BLaER1 treated with 17β-estradiol and CSF1 and Interleukin-3, amounts not matched to agents 10 nM and 100 nM (cell line): ENCODE measurements at regions not wholly inside any gene's neighbourhood (a gene's known extent, or its start where the extent isn't known, plus 50 kb on each side); places are given as distances from the start of the nearest gene placed in this dataset.

Experiments
- H3K27ac ChIP-seq, 11 experiments: shearing (Covaris generic); formaldehyde crosslinking; 2 replicates each; pipeline ENCODE4 v1.8.1; 2022
- H3K27me3 ChIP-seq, 11 experiments: shearing (Covaris generic); formaldehyde crosslinking; 2 replicates each; pipeline ENCODE4 v1.8.1; 2022
- H3K36me3 ChIP-seq, 11 experiments: shearing (Covaris generic); formaldehyde crosslinking; 2 replicates each; pipeline ENCODE4 v1.8.1; 2022
- H3K4me1 ChIP-seq, 10 experiments: shearing (Covaris generic); formaldehyde crosslinking; 2 replicates each; pipeline ENCODE4 v1.8.1; 2022
- H3K4me2 ChIP-seq, 11 experiments: shearing (Covaris generic); formaldehyde crosslinking; 2 replicates each; pipeline ENCODE4 v1.8.1; 2022
- H3K4me3 ChIP-seq, 10 experiments: shearing (Covaris generic); formaldehyde crosslinking; 2 replicates each; pipeline ENCODE4 v1.8.1; 2022
- H3K9ac ChIP-seq, 11 experiments: shearing (Covaris generic); formaldehyde crosslinking; 2 replicates each; pipeline ENCODE4 v1.8.1; 2022
- H3K9me3 ChIP-seq, 11 experiments: shearing (Covaris generic); formaldehyde crosslinking; replicated peaks in 1 of 11; 2 replicates each; pipeline ENCODE4 v1.8.1; 2022
- H4K20me1 ChIP-seq, 11 experiments: shearing (Covaris generic); formaldehyde crosslinking; 2 replicates each; pipeline ENCODE4 v1.8.1; 2022
- Cebpa-rat ChIP-seq, 11 experiments: shearing (Covaris generic); IDR thresholded peaks; 2 replicates each; pipeline ENCODE4 v1.8.1; 2022

- no peak overlapping the region for H3K9ac ChIP-seq
- H3K4me1 ChIP-seq, result peaks cover 0 to 21% (median 16%) of the 10 kb centered on the region in 10 experiments; a peak in 13 of 20 replicates
- H3K4me2 ChIP-seq, result no peak overlapping the region
Measured at GRCh38 chr1:29653886-29654450, 417.6 kb downstream of the PTPRU start.

GRCh38 chr1:29653034-29653810 is 416.9 kb downstream of the PTPRU start:
- H3K4me2 ChIP-seq, result no peak overlapping the region
- H4K20me1 ChIP-seq, result 0 out of 22 replicates have a peak, but pooled peaks cover 0 to 5% (median 0%) of the 10 kb centered on the region in 11 experiments
- peaks cover 0 to 21% (median 16%) of the 10 kb centered on the region in 10 experiments; a peak in 13 of 20 replicates for H3K4me1 ChIP-seq
- H3K9me3 ChIP-seq, result peaks cover 0 to 7% (median 0%) of the 10 kb centered on the region in 11 experiments; a peak in 2 of 22 replicates
- no peak overlapping the region for H3K27ac ChIP-seq
- H3K27me3 ChIP-seq, result no peaks in the 10 kb centered on the region
- no peaks in the 10 kb centered on the region for H3K36me3 ChIP-seq
- no peak overlapping the region for H3K4me3 ChIP-seq
- TF ChIP-seq Cebpa-rat (IDR thresholded peaks at IDR 0.05), result no peak
- H3K9ac ChIP-seq, result no peak overlapping the region

More at GRCh38 chr1:29653886-29654450, 417.6 kb downstream of the PTPRU start:
- 0 out of 22 replicates have a peak, but pooled peaks cover 0 to 5% (median 0%) of the 10 kb centered on the region in 11 experiments for H4K20me1 ChIP-seq
- H3K27me3 ChIP-seq, result no peaks in the 10 kb centered on the region
- no peak for TF ChIP-seq Cebpa-rat (IDR thresholded peaks at IDR 0.05)
- H3K27ac ChIP-seq, result no peak overlapping the region
- peaks cover 0 to 10% (median 0%) of the 10 kb centered on the region in 11 experiments; a peak in 7 of 22 replicates for H3K9me3 ChIP-seq
- no peak overlapping the region for H3K4me3 ChIP-seq
- H3K36me3 ChIP-seq, result no peaks in the 10 kb centered on the region

GRCh38 chr1:29651684-29652665 is 415.7 kb downstream of the PTPRU start:
- Histone ChIP-seq H3K4me1 (peaks cover 0 to 21% (median 16%) of the 10 kb centered on the region in 10 experiments; a peak in 13 of 20 replicates), H3K9ac (no peak overlapping the region), H3K4me3 (no peak overlapping the region), H3K27ac (no peak overlapping the region), H3K9me3 (peaks cover 0 to 7% (median 0%) of the 10 kb centered on the region in 11 experiments; a peak in 2 of 22 replicates), H4K20me1 (0 out of 22 replicates have a peak, but pooled peaks cover 0 to 5% (median 0%) of the 10 kb centered on the region in 11 experiments), H3K4me2 (no peak overlapping the region; a peak in 1 of 22 replicates), H3K36me3 (no peaks in the 10 kb centered on the region), H3K27me3 (no peaks in the 10 kb centered on the region)
- TF ChIP-seq Cebpa-rat (IDR thresholded peaks at IDR 0.05), result no peak

- no peaks in the 10 kb centered on the region for H3K27me3 ChIP-seq
- no peak overlapping the region for H3K27ac ChIP-seq
- 0 out of 22 replicates have a peak, but pooled peaks cover 0 to 5% (median 0%) of the 10 kb centered on the region in 11 experiments for H4K20me1 ChIP-seq
- H3K4me2 ChIP-seq, result peak overlapping the region in 7 of 11 experiments; percentile 41 to 70 (median 59); a peak in 12 of 22 replicates
- peaks cover 0 to 7% (median 0%) of the 10 kb centered on the region in 11 experiments; a peak in 2 of 22 replicates for H3K9me3 ChIP-seq
- no peak overlapping the region for H3K4me3 ChIP-seq
- peaks cover 0 to 24% (median 16%) of the 10 kb centered on the region in 10 experiments; a peak in 13 of 20 replicates for H3K4me1 ChIP-seq
- H3K9ac ChIP-seq, result no peak overlapping the region
- no peak for TF ChIP-seq Cebpa-rat (IDR thresholded peaks at IDR 0.05)
- H3K36me3 ChIP-seq, result no peaks in the 10 kb centered on the region
Measured at GRCh38 chr1:29651246-29651645, 414.9 kb downstream of the PTPRU start.

- H3K4me3 ChIP-seq, result no peak overlapping the region
- TF ChIP-seq Cebpa-rat (IDR thresholded peaks at IDR 0.05), result no peak
- H3K4me1 ChIP-seq, result peaks cover 0 to 30% (median 20%) of the 10 kb centered on the region in 10 experiments; a peak in 15 of 20 replicates
- H3K36me3 ChIP-seq, result no peaks in the 10 kb centered on the region
- H3K9ac ChIP-seq, result no peak overlapping the region
- H3K9me3 ChIP-seq, result peaks cover 0 to 7% (median 0%) of the 10 kb centered on the region in 11 experiments; a peak in 2 of 22 replicates
- H3K27ac ChIP-seq, result 0 out of 22 replicates have a peak overlapping the region, but pooled peaks of 1 of the 11 experiments have one; percentile 9
- 0 out of 22 replicates have a peak, but pooled peaks cover 0 to 5% (median 0%) of the 10 kb centered on the region in 11 experiments for H4K20me1 ChIP-seq
- H3K4me2 ChIP-seq, result peak overlapping the region in 8 of 11 experiments; percentile 15 to 70 (median 58); a peak in 15 of 22 replicates
- no peaks in the 10 kb centered on the region for H3K27me3 ChIP-seq
Measured at GRCh38 chr1:29650476-29650875, 414.2 kb downstream of the PTPRU start.

- H3K4me1 ChIP-seq, result peaks cover 0 to 35% (median 25%) of the 10 kb centered on the region in 10 experiments; a peak in 16 of 20 replicates
- H3K9me3 ChIP-seq, result peaks cover 0 to 6% (median 0%) of the 10 kb centered on the region in 11 experiments; a peak in 1 of 22 replicates
- TF ChIP-seq Cebpa-rat (IDR thresholded peaks at IDR 0.05), result no peak
- H3K36me3 ChIP-seq, result no peaks in the 10 kb centered on the region
- H3K4me3 ChIP-seq, result no peak overlapping the region
- no peaks in the 10 kb centered on the region for H3K27me3 ChIP-seq
- H3K4me2 ChIP-seq, result peak overlapping the region in 8 of 11 experiments; percentile 15 to 70 (median 58); a peak in 14 of 22 replicates
- no peak overlapping the region for H3K27ac ChIP-seq
- 0 out of 22 replicates have a peak, but pooled peaks cover 0 to 5% (median 0%) of the 10 kb centered on the region in 11 experiments for H4K20me1 ChIP-seq
- no peak overlapping the region for H3K9ac ChIP-seq
Measured at GRCh38 chr1:29650041-29650400, 413.7 kb downstream of the PTPRU start.

- H3K9ac ChIP-seq, result no peak overlapping the region
- H3K4me2 ChIP-seq, result peak overlapping the region in 6 of 11 experiments; percentile 41 to 70 (median 60); a peak in 10 of 22 replicates
- H3K36me3 ChIP-seq, result no peaks in the 10 kb centered on the region
- H3K4me3 ChIP-seq, result no peak overlapping the region
- H4K20me1 ChIP-seq, result 0 out of 22 replicates have a peak, but pooled peaks cover 0 to 5% (median 0%) of the 10 kb centered on the region in 11 experiments
- no peak overlapping the region for H3K27ac ChIP-seq
- H3K27me3 ChIP-seq, result no peaks in the 10 kb centered on the region
- peaks cover 0 to 38% (median 31%) of the 10 kb centered on the region in 10 experiments; a peak in 16 of 20 replicates for H3K4me1 ChIP-seq
- peaks cover 0 to 7% (median 0%) of the 10 kb centered on the region in 11 experiments; a peak in 1 of 22 replicates for H3K9me3 ChIP-seq
- TF ChIP-seq Cebpa-rat (IDR thresholded peaks at IDR 0.05), result no peak
Measured at GRCh38 chr1:29649189-29650040, 413.1 kb downstream of the PTPRU start.
